NT2/D1 (cell line): ENCODE measurements at regions not wholly inside any gene's neighbourhood (a gene's known extent, or its start where the extent isn't known, plus 50 kb on each side); places are given as distances from the start of the nearest gene placed in this dataset.

Source experiments
- SUZ12 ChIP-seq: IDR thresholded peaks from 2 replicates; pipeline ENCODE4 v1.6.1; 2011; ENCODE audit not compliant: insufficient read length, insufficient read depth; ENCODE audit errors: extremely low read depth
- YY1 ChIP-seq: IDR thresholded peaks from 2 replicates; pipeline ENCODE4 v1.6.1; 2011; ENCODE audit not compliant: insufficient read length, insufficient read depth
- ZNF274 ChIP-seq: IDR thresholded peaks from 2 replicates; pipeline ENCODE4 v1.6.1; 2011; ENCODE audit warnings: mild to moderate bottlenecking, low read depth, low read length

DNA sequence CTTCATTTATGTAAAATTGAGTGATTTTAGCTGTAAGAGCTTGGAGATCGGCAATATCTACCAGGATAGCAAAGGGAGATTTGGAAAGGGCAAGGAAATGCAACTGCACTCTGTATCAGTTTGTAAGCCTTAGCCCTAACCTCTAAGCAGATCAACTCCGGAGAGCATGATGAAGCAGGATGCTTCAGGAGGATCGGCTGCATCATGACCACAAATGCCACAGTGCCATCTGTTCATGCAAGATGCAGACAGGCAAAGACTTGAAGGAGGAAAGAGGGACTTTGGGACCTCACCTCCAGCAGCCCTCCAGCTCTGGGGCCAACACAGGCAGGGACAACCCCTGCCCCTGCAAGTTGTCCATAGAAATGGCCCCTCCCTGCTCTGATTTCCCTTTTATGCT, 377.6 kb upstream of the GATB start:
- TF ChIP-seq YY1 (no peak), SUZ12 (no peak), ZNF274 (no peak)
